ENCODE measurements at regions not wholly inside any gene's neighbourhood (a gene's known extent, or its start where the extent isn't known, plus 50 kb on each side); places are given as distances from the start of the nearest gene placed in this dataset.
"Not testable (repeated sequence)": the region's sequence is repeated elsewhere in the genome, so short reads cannot be mapped to it uniquely, and the experiment has no call there.

GRCh38 chr2:187610450-187610849 lies 56.2 kb upstream of the TFPI start:
- intact Hi-C loops (cut with micrococcal nuclease) = not testable (repeated sequence)

- intact Hi-C loops (cut with micrococcal nuclease) = no loop called here
Observed at GRCh38 chr2:187612857-187613256, 58.6 kb upstream of the TFPI start.

GRCh38 chr2:187614756-187615155 lies 60.5 kb upstream of the TFPI start:
- intact Hi-C loops (cut with micrococcal nuclease) = no loop called here

- intact Hi-C loops (cut with micrococcal nuclease) = no loop called here
Observed at GRCh38 chr2:187615364-187615763, 61.1 kb upstream of the TFPI start.

- intact Hi-C loops (cut with micrococcal nuclease) = no loop called here
Observed at GRCh38 chr2:187615902-187616301, 61.7 kb upstream of the TFPI start.

- intact Hi-C loops (cut with micrococcal nuclease) = no loop called here
Observed at GRCh38 chr2:187617120-187617519, 62.9 kb upstream of the TFPI start.

GRCh38 chr2:187617905-187618304 lies 63.7 kb upstream of the TFPI start:
- intact Hi-C loops (cut with micrococcal nuclease) = no loop called here

- intact Hi-C loops (cut with micrococcal nuclease) = no loop called here
Observed at GRCh38 chr2:187618813-187619212, 64.6 kb upstream of the TFPI start.

GRCh38 chr2:187627153-187627552 lies 72.9 kb upstream of the TFPI start:
- intact Hi-C loops (cut with micrococcal nuclease) = no loop called here

GRCh38 chr2:187636731-187637391 lies 82.6 kb upstream of the TFPI start:
- intact Hi-C loops (cut with micrococcal nuclease) = not testable (repeated sequence)

- intact Hi-C loops (cut with micrococcal nuclease) = not testable (repeated sequence)
Observed at GRCh38 chr2:187637392-187637740, 83.1 kb upstream of the TFPI start.

GRCh38 chr2:187637771-187638170 lies 83.5 kb upstream of the TFPI start:
- intact Hi-C loops (cut with micrococcal nuclease) = not testable (repeated sequence)

GRCh38 chr2:187638840-187639239 lies 84.6 kb upstream of the TFPI start:
- intact Hi-C loops (cut with micrococcal nuclease) = no loop called here

GRCh38 chr2:187640926-187641510 lies 86.8 kb upstream of the TFPI start:
- intact Hi-C loops (cut with micrococcal nuclease) = no loop called here

- intact Hi-C loops (cut with micrococcal nuclease) = no loop called here
Observed at GRCh38 chr2:187642498-187642897, 88.3 kb upstream of the TFPI start.

GRCh38 chr2:187644486-187644885 lies 90.3 kb upstream of the TFPI start:
- intact Hi-C loops (cut with micrococcal nuclease) = no loop called here

- intact Hi-C loops (cut with micrococcal nuclease) = no loop called here
Observed at GRCh38 chr2:187644981-187645380, 90.7 kb upstream of the TFPI start.

GRCh38 chr2:187646556-187646955 lies 92.3 kb upstream of the TFPI start:
- intact Hi-C loops (cut with micrococcal nuclease) = no loop called here

GRCh38 chr2:187654535-187654934 lies 100.3 kb upstream of the TFPI start:
- intact Hi-C loops (cut with micrococcal nuclease) = no loop called here

GRCh38 chr2:187655001-187655400 lies 100.8 kb upstream of the TFPI start:
- intact Hi-C loops (cut with micrococcal nuclease) = no loop called here

- intact Hi-C loops (cut with micrococcal nuclease) = no loop called here
Observed at GRCh38 chr2:187656123-187656522, 101.9 kb upstream of the TFPI start.

- intact Hi-C loops (cut with micrococcal nuclease) = no loop called here
Observed at GRCh38 chr2:187658952-187659525, 104.8 kb upstream of the TFPI start.

GRCh38 chr2:187676050-187676449 lies 121.8 kb upstream of the TFPI start:
- intact Hi-C loops (cut with micrococcal nuclease) = not testable (repeated sequence)

Data from T-helper 2 cell treated with Interferon-gamma antibody and Interleukin-4, amounts not matched to agents 100 ng/mL and 5 ng/mL, for 36 hours (primary cell).